ENCODE measurements at regions not wholly inside any gene's neighbourhood (a gene's known extent, or its start where the extent isn't known, plus 50 kb on each side); places are given as distances from the start of the nearest gene placed in this dataset.

- H3K4me3 ChIP-seq (ENCODE audit: control insufficient read depth, low read depth, low read length) = no peak overlapping the region
- TF ChIP-seq CTCF (conservative IDR thresholded peaks at IDR 0.05; ENCODE audit: control insufficient read depth, insufficient read depth, low read depth, low read length) = no peak
- DNase-seq (ENCODE audit: low read depth) = peak; percentile 1
Observed at GRCh38 chr4:14289708-14290107, 662.2 kb upstream of the BOD1L1 start.

- no peak overlapping the region for H3K4me3 ChIP-seq (ENCODE audit: control insufficient read depth, low read depth, low read length)
- no peak for TF ChIP-seq CTCF (conservative IDR thresholded peaks at IDR 0.05; ENCODE audit: control insufficient read depth, insufficient read depth, low read depth, low read length)
- no peak for DNase-seq (ENCODE audit: low read depth)
Observed at GRCh38 chr4:14293582-14293981, 666.1 kb upstream of the BOD1L1 start.

- peak; percentile 22 for DNase-seq (ENCODE audit: low read depth)
- no peak for TF ChIP-seq CTCF (conservative IDR thresholded peaks at IDR 0.05; ENCODE audit: control insufficient read depth, insufficient read depth, low read depth, low read length)
- no peak overlapping the region for H3K4me3 ChIP-seq (ENCODE audit: control insufficient read depth, low read depth, low read length)
Observed at GRCh38 chr4:14294611-14295010, 667.1 kb upstream of the BOD1L1 start.

- no peak for TF ChIP-seq CTCF (conservative IDR thresholded peaks at IDR 0.05; ENCODE audit: control insufficient read depth, insufficient read depth, low read depth, low read length)
- no peak overlapping the region for H3K4me3 ChIP-seq (ENCODE audit: control insufficient read depth, low read depth, low read length)
- no peak for DNase-seq (ENCODE audit: low read depth)
Observed at GRCh38 chr4:14299166-14299565, 671.6 kb upstream of the BOD1L1 start.

- H3K4me3 ChIP-seq (ENCODE audit: control insufficient read depth, low read depth, low read length) = no peak overlapping the region
- no peak for TF ChIP-seq CTCF (conservative IDR thresholded peaks at IDR 0.05; ENCODE audit: control insufficient read depth, insufficient read depth, low read depth, low read length)
- DNase-seq (ENCODE audit: low read depth) = no peak
Observed at GRCh38 chr4:14302021-14302420, 674.5 kb upstream of the BOD1L1 start.

GRCh38 chr4:14303856-14304255, 676.3 kb upstream of the BOD1L1 start:
- H3K4me3 ChIP-seq (ENCODE audit: control insufficient read depth, low read depth, low read length) = no peak overlapping the region
- no peak for DNase-seq (ENCODE audit: low read depth)
- no peak for TF ChIP-seq CTCF (conservative IDR thresholded peaks at IDR 0.05; ENCODE audit: control insufficient read depth, insufficient read depth, low read depth, low read length)

GRCh38 chr4:14308229-14308651, 680.7 kb upstream of the BOD1L1 start:
- H3K4me3 ChIP-seq (ENCODE audit: control insufficient read depth, low read depth, low read length) = no peak overlapping the region
- no peak for DNase-seq (ENCODE audit: low read depth)
- no peak for TF ChIP-seq CTCF (conservative IDR thresholded peaks at IDR 0.05; ENCODE audit: control insufficient read depth, insufficient read depth, low read depth, low read length)

All from fibroblast of mammary gland (primary cell).